Activated naive CD8-positive, alpha-beta T cell treated with anti-CD3 and anti-CD28 coated beads for 36 hours (primary cell): ENCODE measurements at regions not wholly inside any gene's neighbourhood (a gene's known extent, or its start where the extent isn't known, plus 50 kb on each side); places are given as distances from the start of the nearest gene placed in this dataset.

ENCODE experiments used
- DNase-seq: peaks from one replicate; pipeline ENCODE4 v3.0.0; 2021
- H3K27ac Mint-ChIP-seq: one replicate; pipeline ENCODE4 v1.8.0; 2022; ENCODE audit warnings: mild to moderate bottlenecking, moderate library complexity, mixed read lengths
- H3K27me3 Mint-ChIP-seq: one replicate; pipeline ENCODE4 v1.8.0; 2022; ENCODE audit warnings: mild to moderate bottlenecking, mixed read lengths
- H3K36me3 Mint-ChIP-seq: one replicate; pipeline ENCODE4 v1.8.0; 2021; ENCODE audit warnings: mild to moderate bottlenecking, mixed read lengths
- H3K4me1 Mint-ChIP-seq: one replicate; pipeline ENCODE4 v1.8.0; 2021; ENCODE audit warnings: mixed read lengths
- H3K4me3 Mint-ChIP-seq: one replicate; pipeline ENCODE4 v1.8.0; 2022; ENCODE audit warnings: mild to moderate bottlenecking, moderate library complexity, mixed read lengths
- H3K9me3 Mint-ChIP-seq: one replicate; pipeline ENCODE4 v1.8.0; 2022; ENCODE audit warnings: mixed read lengths

- no peaks in the 10 kb centered on the region for H3K36me3 Mint-ChIP-seq
- no peaks in the 10 kb centered on the region for H3K27me3 Mint-ChIP-seq
- no peaks in the 10 kb centered on the region for H3K4me1 Mint-ChIP-seq
- H3K4me3 Mint-ChIP-seq = no peak overlapping the region
- no peak for DNase-seq
- no peak overlapping the region for H3K27ac Mint-ChIP-seq
- H3K9me3 Mint-ChIP-seq = no peaks in the 10 kb centered on the region
Measured at GRCh38 chr11:56890584-56891305, 98.0 kb upstream of the OR5AK2 start.

GRCh38 chr11:56889986-56890385 lies 98.7 kb upstream of the OR5AK2 start:
- no peak overlapping the region for H3K27ac Mint-ChIP-seq
- no peak overlapping the region for H3K4me3 Mint-ChIP-seq
- no peaks in the 10 kb centered on the region for H3K36me3 Mint-ChIP-seq

GRCh38 chr11:56887940-56888339 lies 100.8 kb upstream of the OR5AK2 start:
- no peaks in the 10 kb centered on the region for H3K36me3 Mint-ChIP-seq
- DNase-seq = no peak
- no peak overlapping the region for H3K27ac Mint-ChIP-seq
- no peaks in the 10 kb centered on the region for H3K9me3 Mint-ChIP-seq
- H3K4me3 Mint-ChIP-seq = no peak overlapping the region
- no peaks in the 10 kb centered on the region for H3K27me3 Mint-ChIP-seq
- H3K4me1 Mint-ChIP-seq = no peaks in the 10 kb centered on the region

More at GRCh38 chr11:56889986-56890385, 98.7 kb upstream of the OR5AK2 start:
- no peaks in the 10 kb centered on the region for H3K9me3 Mint-ChIP-seq
- no peaks in the 10 kb centered on the region for H3K27me3 Mint-ChIP-seq
- no peak for DNase-seq
- H3K4me1 Mint-ChIP-seq = no peaks in the 10 kb centered on the region

GRCh38 chr11:56886455-56886854 lies 102.3 kb upstream of the OR5AK2 start:
- Mint-ChIP-seq H3K36me3 (no peaks in the 10 kb centered on the region), H3K27me3 (no peaks in the 10 kb centered on the region), H3K4me1 (no peaks in the 10 kb centered on the region), H3K4me3 (no peak overlapping the region), H3K27ac (no peak overlapping the region), H3K9me3 (no peaks in the 10 kb centered on the region)
- no peak for DNase-seq

- no peak overlapping the region for H3K4me3 Mint-ChIP-seq
- H3K4me1 Mint-ChIP-seq = no peaks in the 10 kb centered on the region
- H3K9me3 Mint-ChIP-seq = no peaks in the 10 kb centered on the region
- H3K36me3 Mint-ChIP-seq = no peaks in the 10 kb centered on the region
- no peaks in the 10 kb centered on the region for H3K27me3 Mint-ChIP-seq
- DNase-seq = no peak
- no peak overlapping the region for H3K27ac Mint-ChIP-seq
Measured at GRCh38 chr11:56885854-56886253, 102.9 kb upstream of the OR5AK2 start.

- Mint-ChIP-seq H3K4me3 (no peak overlapping the region), H3K36me3 (no peaks in the 10 kb centered on the region), H3K4me1 (no peaks in the 10 kb centered on the region), H3K27ac (no peak overlapping the region), H3K9me3 (no peaks in the 10 kb centered on the region), H3K27me3 (no peaks in the 10 kb centered on the region)
- no peak for DNase-seq
Measured at GRCh38 chr11:56885177-56885576, 103.5 kb upstream of the OR5AK2 start.

GRCh38 chr11:56883371-56883987 lies 105.2 kb upstream of the OR5AK2 start:
- Mint-ChIP-seq H3K4me1 (no peaks in the 10 kb centered on the region), H3K27me3 (no peaks in the 10 kb centered on the region), H3K27ac (no peak overlapping the region), H3K4me3 (no peak overlapping the region), H3K36me3 (no peaks in the 10 kb centered on the region), H3K9me3 (no peaks in the 10 kb centered on the region)
- DNase-seq = no peak

- no peak overlapping the region for H3K4me3 Mint-ChIP-seq
- no peak overlapping the region for H3K27ac Mint-ChIP-seq
- no peaks in the 10 kb centered on the region for H3K36me3 Mint-ChIP-seq
- peaks cover 7% of the 10 kb centered on the region for H3K9me3 Mint-ChIP-seq
- H3K27me3 Mint-ChIP-seq = no peaks in the 10 kb centered on the region
- H3K4me1 Mint-ChIP-seq = no peaks in the 10 kb centered on the region
- no peak for DNase-seq
Measured at GRCh38 chr11:56876621-56877275, 112.0 kb upstream of the OR5AK2 start.

- Mint-ChIP-seq H3K4me3 (no peak overlapping the region), H3K27me3 (no peaks in the 10 kb centered on the region)
Measured at GRCh38 chr11:56855217-56855616, 106.7 kb upstream of the OR9G4 start.

GRCh38 chr11:56852131-56852530 lies 103.6 kb upstream of the OR9G4 start:
- H3K4me1 Mint-ChIP-seq = no peaks in the 10 kb centered on the region
- no peak overlapping the region for H3K4me3 Mint-ChIP-seq
- H3K36me3 Mint-ChIP-seq = no peaks in the 10 kb centered on the region
- H3K27me3 Mint-ChIP-seq = no peaks in the 10 kb centered on the region
- no peak for DNase-seq
- no peak overlapping the region for H3K27ac Mint-ChIP-seq
- H3K9me3 Mint-ChIP-seq = no peaks in the 10 kb centered on the region

More at GRCh38 chr11:56855217-56855616, 106.7 kb upstream of the OR9G4 start:
- Mint-ChIP-seq H3K27ac (no peak overlapping the region), H3K9me3 (no peaks in the 10 kb centered on the region), H3K4me1 (no peaks in the 10 kb centered on the region), H3K36me3 (no peaks in the 10 kb centered on the region)
- no peak for DNase-seq

GRCh38 chr11:56849852-56850251 lies 101.4 kb upstream of the OR9G4 start:
- Mint-ChIP-seq H3K27ac (no peak overlapping the region), H3K9me3 (no peaks in the 10 kb centered on the region), H3K4me3 (no peak overlapping the region)

GRCh38 chr11:56849250-56849649 lies 100.8 kb upstream of the OR9G4 start:
- DNase-seq = no peak
- Mint-ChIP-seq H3K4me3 (no peak overlapping the region), H3K27ac (no peak overlapping the region), H3K4me1 (no peaks in the 10 kb centered on the region), H3K9me3 (no peaks in the 10 kb centered on the region), H3K36me3 (no peaks in the 10 kb centered on the region), H3K27me3 (no peaks in the 10 kb centered on the region)

More at GRCh38 chr11:56849852-56850251, 101.4 kb upstream of the OR9G4 start:
- no peak for DNase-seq
- H3K27me3 Mint-ChIP-seq = no peaks in the 10 kb centered on the region
- H3K4me1 Mint-ChIP-seq = no peaks in the 10 kb centered on the region
- no peaks in the 10 kb centered on the region for H3K36me3 Mint-ChIP-seq

- H3K27me3 Mint-ChIP-seq = peaks cover under 1% of the 10 kb centered on the region
- no peaks in the 10 kb centered on the region for H3K4me1 Mint-ChIP-seq
- no peak overlapping the region for H3K4me3 Mint-ChIP-seq
- H3K36me3 Mint-ChIP-seq = no peaks in the 10 kb centered on the region
- DNase-seq = no peak
- H3K27ac Mint-ChIP-seq = no peak overlapping the region
- H3K9me3 Mint-ChIP-seq = no peaks in the 10 kb centered on the region
Measured at GRCh38 chr11:56848141-56848809, 99.8 kb upstream of the OR9G4 start.

- Mint-ChIP-seq H3K4me3 (no peak overlapping the region), H3K4me1 (no peaks in the 10 kb centered on the region), H3K27ac (no peak overlapping the region), H3K9me3 (no peaks in the 10 kb centered on the region), H3K36me3 (no peaks in the 10 kb centered on the region), H3K27me3 (peaks cover 6% of the 10 kb centered on the region)
- DNase-seq = no peak
Measured at GRCh38 chr11:56846631-56847576, 98.4 kb upstream of the OR9G4 start.
